Upper lobe of right lung (tissue), 1 donor: ENCODE measurements at regions not wholly inside any gene's neighbourhood (a gene's known extent, or its start where the extent isn't known, plus 50 kb on each side); places are given as distances from the start of the nearest gene placed in this dataset.

ENCODE experiments used
- ATAC-seq: fragments of 200-7000 bp; cut with Tn5 transposase; one replicate; pipeline ENCODE4 v1.9.1; 2020; ENCODE audit warnings: mild to moderate bottlenecking, moderate library complexity
- DNase-seq: peaks from one replicate; pipeline ENCODE4 v3.0.0-alpha.2; 2020
- H3K27ac ChIP-seq: fragments of 200-600 bp; one replicate; pipeline ENCODE4 v1.8.0; 2022
- H3K27me3 ChIP-seq: fragments of 200-600 bp; one replicate; pipeline ENCODE4 v1.8.0; 2022; ENCODE audit warnings: mild to moderate bottlenecking
- H3K36me3 ChIP-seq: fragments of 200-600 bp; one replicate; pipeline ENCODE4 v1.8.0; 2022
- H3K4me1 ChIP-seq: fragments of 200-600 bp; one replicate; pipeline ENCODE4 v1.8.0; 2022
- H3K4me3 ChIP-seq: fragments of 200-600 bp; one replicate; pipeline ENCODE4 v1.8.0; 2022; ENCODE audit warnings: mild to moderate bottlenecking
- H3K9me3 ChIP-seq: fragments of 200-600 bp; one replicate; pipeline ENCODE4 v1.8.0; 2022
- intact Hi-C: fragments of 100-400 bp; cut with DNase I; formaldehyde crosslinking; loops from one replicate; pipeline ENCODE4 v1.11.0; 2022
- TF ChIP-seq, protein P1 (sequence below): fragments of 200-600 bp; IDR thresholded peaks from one replicate; pipeline ENCODE4 v1.8.0; 2022; ENCODE audit warnings: antibody characterized with exemption
- donor health status: DM: no; HTN: yes; CAD: no; lungs with severe emphysema.

DNA sequence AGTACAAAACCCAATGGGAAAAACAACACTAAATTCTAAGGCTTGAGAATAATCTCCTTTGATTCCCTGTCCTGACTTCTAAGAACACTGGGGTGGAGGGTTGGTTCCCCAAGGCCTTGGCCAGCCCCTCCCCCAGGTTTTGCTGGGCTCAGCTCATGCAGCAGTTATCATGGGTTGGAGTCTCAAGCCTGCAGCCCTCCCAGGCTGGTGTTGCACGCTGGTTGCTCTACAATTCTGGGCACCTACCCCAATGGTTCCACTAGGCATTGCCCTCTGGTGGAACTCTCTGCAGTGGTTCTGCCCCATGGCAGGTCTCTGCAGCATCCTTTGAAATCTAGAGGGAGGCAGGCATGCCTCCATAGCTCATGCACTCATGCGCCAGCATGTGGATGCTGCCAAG lies 184.4 kb upstream of the PALMD start:
- Histone ChIP-seq H3K9me3 (no peaks in the 10 kb centered on the region), H3K27ac (no peak overlapping the region), H3K36me3 (no peaks in the 10 kb centered on the region), H3K4me1 (no peaks in the 10 kb centered on the region), H3K27me3 (no peaks in the 10 kb centered on the region), H3K4me3 (no peak overlapping the region)
- TF ChIP-seq, protein P1, sequence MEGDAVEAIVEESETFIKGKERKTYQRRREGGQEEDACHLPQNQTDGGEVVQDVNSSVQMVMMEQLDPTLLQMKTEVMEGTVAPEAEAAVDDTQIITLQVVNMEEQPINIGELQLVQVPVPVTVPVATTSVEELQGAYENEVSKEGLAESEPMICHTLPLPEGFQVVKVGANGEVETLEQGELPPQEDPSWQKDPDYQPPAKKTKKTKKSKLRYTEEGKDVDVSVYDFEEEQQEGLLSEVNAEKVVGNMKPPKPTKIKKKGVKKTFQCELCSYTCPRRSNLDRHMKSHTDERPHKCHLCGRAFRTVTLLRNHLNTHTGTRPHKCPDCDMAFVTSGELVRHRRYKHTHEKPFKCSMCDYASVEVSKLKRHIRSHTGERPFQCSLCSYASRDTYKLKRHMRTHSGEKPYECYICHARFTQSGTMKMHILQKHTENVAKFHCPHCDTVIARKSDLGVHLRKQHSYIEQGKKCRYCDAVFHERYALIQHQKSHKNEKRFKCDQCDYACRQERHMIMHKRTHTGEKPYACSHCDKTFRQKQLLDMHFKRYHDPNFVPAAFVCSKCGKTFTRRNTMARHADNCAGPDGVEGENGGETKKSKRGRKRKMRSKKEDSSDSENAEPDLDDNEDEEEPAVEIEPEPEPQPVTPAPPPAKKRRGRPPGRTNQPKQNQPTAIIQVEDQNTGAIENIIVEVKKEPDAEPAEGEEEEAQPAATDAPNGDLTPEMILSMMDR: no peak
- intact Hi-C loops: no loop called here
- no peak for DNase-seq
- no peak for ATAC-seq

DNA sequence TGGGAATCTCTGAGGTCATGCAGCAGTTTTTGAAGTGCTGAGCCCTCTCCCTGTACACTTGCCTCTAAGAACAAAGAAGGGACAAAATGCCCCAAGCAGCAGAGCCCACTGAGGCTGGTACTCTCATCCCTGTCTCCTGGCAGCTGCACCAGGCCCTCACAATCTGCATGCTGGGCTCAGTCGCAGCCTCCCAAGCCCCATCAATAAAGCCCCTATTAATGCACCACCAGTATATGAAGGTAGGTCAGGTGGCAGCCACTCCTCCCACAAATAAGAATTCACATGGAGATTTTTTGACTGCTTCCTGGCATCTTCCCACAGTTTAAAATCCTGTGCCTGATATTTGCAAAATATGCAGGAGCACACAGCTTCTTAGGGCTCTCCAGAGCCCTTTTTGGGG lies 181.2 kb upstream of the PALMD start:
- Histone ChIP-seq H3K27ac (no peak overlapping the region), H3K27me3 (no peaks in the 10 kb centered on the region), H3K4me3 (no peak overlapping the region), H3K9me3 (no peaks in the 10 kb centered on the region), H3K36me3 (no peaks in the 10 kb centered on the region), H3K4me1 (no peaks in the 10 kb centered on the region)
- DNase-seq (no peak), ATAC-seq (no peak)
- intact Hi-C loops: no loop called here
- TF ChIP-seq, protein P1: no peak

DNA sequence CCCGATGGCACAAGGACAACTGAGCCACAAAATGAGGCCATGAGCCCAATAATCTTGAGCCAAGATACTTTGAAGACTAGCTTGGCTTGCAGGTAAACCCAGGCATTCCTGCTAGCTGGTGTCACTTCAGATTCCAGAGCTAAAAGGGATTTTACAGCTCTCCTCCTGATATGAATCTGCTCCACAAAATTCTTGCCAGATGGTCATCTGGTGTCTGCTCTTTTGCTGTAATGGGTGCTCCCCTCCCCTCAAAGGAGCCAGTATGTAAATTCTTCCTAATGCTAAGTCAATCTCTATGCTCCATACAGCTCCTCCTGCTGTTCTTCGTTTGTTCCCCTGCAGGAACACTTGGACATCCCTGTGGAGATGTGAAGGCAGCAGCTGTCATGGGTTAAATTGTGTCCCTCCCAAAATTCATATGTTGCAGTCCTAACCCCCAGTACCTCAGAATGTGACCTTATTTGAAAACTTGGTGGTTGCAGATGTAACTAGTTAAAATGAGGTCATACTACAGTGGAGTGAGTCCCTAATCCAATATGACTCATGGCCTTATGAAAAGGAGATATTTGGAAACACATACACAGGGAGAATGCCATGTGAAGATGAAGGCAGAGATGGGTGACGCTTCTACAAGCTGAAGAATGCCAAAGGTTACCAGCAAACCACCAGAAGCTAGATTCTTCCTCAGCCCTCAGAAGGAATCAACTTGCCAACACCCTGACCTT lies 180.6 kb upstream of the PALMD start:
- DNase-seq (no peak), ATAC-seq (no peak)
- H3K27ac ChIP-seq: no peak overlapping the region
- no peak overlapping the region for H3K4me3 ChIP-seq
- TF ChIP-seq, protein P1: no peak
- H3K36me3 ChIP-seq: no peaks in the 10 kb centered on the region
- H3K9me3 ChIP-seq: no peaks in the 10 kb centered on the region
- no peaks in the 10 kb centered on the region for H3K4me1 ChIP-seq
- H3K27me3 ChIP-seq: no peaks in the 10 kb centered on the region
- intact Hi-C loops: no loop called here

DNA sequence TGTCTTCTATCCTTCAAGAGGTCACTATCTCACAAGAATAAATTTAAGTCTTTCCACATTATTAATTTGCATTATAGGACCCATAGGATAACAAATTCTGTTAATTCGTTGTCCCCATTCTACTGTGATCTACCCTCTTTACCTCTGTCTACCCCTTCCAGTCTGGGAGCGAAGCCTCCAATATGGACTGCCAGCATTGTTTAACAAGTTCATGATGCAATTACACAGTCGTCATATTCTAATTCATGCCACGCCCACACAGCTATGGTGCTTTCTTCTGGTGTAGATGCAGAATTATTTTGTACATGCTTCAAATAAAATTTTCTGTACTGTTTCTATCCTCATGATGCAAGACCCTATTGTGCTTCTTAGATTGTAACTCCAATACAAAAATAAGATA lies 178.3 kb upstream of the PALMD start:
- DNase-seq (no peak), ATAC-seq (no peak)
- no peaks in the 10 kb centered on the region for H3K4me1 ChIP-seq
- no peak overlapping the region for H3K27ac ChIP-seq
- no peaks in the 10 kb centered on the region for H3K36me3 ChIP-seq
- no peaks in the 10 kb centered on the region for H3K27me3 ChIP-seq
- no peak overlapping the region for H3K4me3 ChIP-seq
- intact Hi-C loops: no loop called here
- H3K9me3 ChIP-seq: no peaks in the 10 kb centered on the region
- TF ChIP-seq, protein P1: no peak

DNA sequence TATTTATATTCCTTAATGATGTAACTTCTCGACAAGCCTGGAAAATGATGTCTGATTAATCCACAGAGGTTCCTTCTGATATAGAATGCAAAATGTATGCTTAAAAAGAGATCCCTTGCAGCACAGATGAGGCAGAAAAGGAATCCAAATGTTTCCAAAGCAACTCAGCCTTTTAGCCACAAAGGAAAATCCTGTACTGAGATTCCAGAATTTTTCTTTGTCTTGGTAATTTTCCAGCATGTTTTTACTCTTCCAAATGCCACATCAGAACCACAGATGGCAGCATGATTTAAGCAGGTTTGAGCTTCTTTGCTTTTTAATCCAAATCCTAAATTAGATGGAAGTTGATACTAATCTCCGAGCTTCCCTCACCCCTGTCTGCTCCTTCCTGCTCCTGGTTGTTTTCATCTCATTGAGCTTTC lies 176.4 kb upstream of the PALMD start:
- no peak for ATAC-seq
- TF ChIP-seq, protein P1: no peak
- H3K27me3 ChIP-seq: no peaks in the 10 kb centered on the region
- H3K36me3 ChIP-seq: no peaks in the 10 kb centered on the region
- intact Hi-C loops: no loop called here
- no peak overlapping the region for H3K4me3 ChIP-seq
- no peaks in the 10 kb centered on the region for H3K4me1 ChIP-seq
- no peak for DNase-seq
- H3K27ac ChIP-seq: no peak overlapping the region
- no peaks in the 10 kb centered on the region for H3K9me3 ChIP-seq

DNA sequence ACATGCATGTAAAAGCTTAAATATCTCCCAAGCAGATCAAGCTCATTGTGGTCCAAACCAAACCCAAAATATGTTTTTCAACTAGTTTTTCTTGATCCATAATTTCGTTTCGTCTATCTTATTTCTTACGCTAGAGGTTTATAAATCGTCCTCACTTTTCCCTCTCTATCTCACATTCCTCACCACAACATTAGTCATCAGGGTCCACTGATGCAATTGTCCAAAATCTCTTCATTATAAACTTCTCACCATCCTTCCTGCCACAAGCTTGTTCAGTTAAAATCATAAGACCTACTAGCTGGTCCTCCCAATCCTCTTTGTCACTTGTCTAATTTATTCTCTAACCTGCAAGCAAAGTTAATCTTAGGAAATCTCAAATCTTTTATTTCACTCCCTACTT lies 173.0 kb upstream of the PALMD start:
- ATAC-seq (no peak), DNase-seq (no peak)
- Histone ChIP-seq H3K36me3 (no peaks in the 10 kb centered on the region), H3K4me1 (no peaks in the 10 kb centered on the region), H3K27ac (no peak overlapping the region), H3K27me3 (no peaks in the 10 kb centered on the region), H3K4me3 (no peak overlapping the region), H3K9me3 (no peaks in the 10 kb centered on the region)
- TF ChIP-seq, protein P1: no peak
- intact Hi-C loops: no loop called here
